HCT116 (cell line): ENCODE measurements at regions not wholly inside any gene's neighbourhood (a gene's known extent, or its start where the extent isn't known, plus 50 kb on each side); places are given as distances from the start of the nearest gene placed in this dataset.

Experiments used
- ATAC-seq: fragments of 200-7000 bp; cut with Tn5 transposase; 2 replicates; pipeline ENCODE4 v1.9.1; 2020; ENCODE audit warnings: mild to moderate bottlenecking, moderate library complexity
- BruUV-seq: library from RNA; stranded (reverse); fragments of 400-500 nt; replicated peaks from 2 replicates; lab custom pipeline; 2021; lab: Mats Ljungman, UMichigan
- CTCF ChIA-PET: fragments of 300-600 bp; sonication (Branson Sonifier 250); formaldehyde crosslinking; loops from one replicate; lab custom pipeline; 2021; ENCODE audit warnings: antibody characterized with exemption; lab: Charles Lee
- POLR2A ChIA-PET: fragments of 300-600, 350-600 bp; sonication (Branson Sonifier 250); formaldehyde crosslinking; loops from one replicate; lab custom pipeline; 2021; ENCODE audit warnings: antibody characterized with exemption; lab: Charles Lee
- RAD21 ChIA-PET, 2 experiments: fragments of 300-600 bp; sonication (Branson Sonifier 250); formaldehyde crosslinking; loops; one replicate each; lab custom pipeline; 2023; ENCODE audit warnings: low total read pairs in 2 of 2; ENCODE audit not compliant: uncharacterized antibody in 2 of 2, unreplicated experiment in 2 of 2, low non-redundant PET in 1 of 2; lab: Charles Lee
- DNase-seq: peaks from one replicate; pipeline ENCODE4 v3.0.0-alpha.2; 2010; ENCODE audit warnings: low read depth, low spot score
- H2AFZ ChIP-seq: fragments of 200-600 bp; shearing (Covaris generic), sonication (generic); 2 replicates; pipeline ENCODE4 v1.6.1; 2017; ENCODE audit warnings: low read depth, mixed run types, mixed read lengths, antibody characterized with exemption, low read length; ENCODE audit not compliant: poor library complexity, severe bottlenecking
- H3K27ac ChIP-seq: 2 replicates; pipeline ENCODE4 v1.5.1; 2012; ENCODE audit warnings: low read depth, low read length
- H3K27me3 ChIP-seq: fragments of 200-600 bp; sonication (generic); 2 replicates; pipeline ENCODE4 v1.6.1; 2016; ENCODE audit warnings: mixed run types, low read length, mixed read lengths; ENCODE audit not compliant: insufficient read depth
- H3K36me3 ChIP-seq, 2 experiments: fragments of 200-500 bp in 1 of 2; fragments of 200-600 bp in 1 of 2; sonication (Bioruptor generic) in 1 of 2; sonication (generic) in 1 of 2; 2 replicates each; pipeline versions ENCODE4 v1.5.1 to v1.6.1; 2014 to 2016; ENCODE audit warnings: low read length in 2 of 2, inconsistent platforms in 1 of 2, mixed read lengths in 1 of 2, mixed run types in 1 of 2; ENCODE audit not compliant: insufficient read depth in 2 of 2, control insufficient read depth in 1 of 2
- H3K4me1 ChIP-seq, 2 experiments: fragments of 200-600 bp in 1 of 2; sonication (generic) in 1 of 2; 2 replicates each; pipeline versions ENCODE4 v1.5.1 to v1.6.1; 2012 to 2017; ENCODE audit warnings: low read length in 2 of 2, inconsistent platforms in 1 of 2, mild to moderate bottlenecking in 1 of 2, mixed read lengths in 1 of 2, mixed run types in 1 of 2, moderate library complexity in 1 of 2; ENCODE audit not compliant: insufficient read depth in 2 of 2, control insufficient read depth in 1 of 2
- H3K4me2 ChIP-seq: fragments of 200-600 bp; sonication (generic); 2 replicates; pipeline ENCODE4 v1.6.1; 2017; ENCODE audit warnings: mixed run types, low read length, mixed read lengths
- H3K4me3 ChIP-seq, 2 experiments: fragments of 200-600 bp in 1 of 2; sonication (generic) in 1 of 2; replicated peaks in 1 of 2; 2 replicates each; pipeline ENCODE4 v1.5.1; 2011 to 2016; ENCODE audit warnings: low read length in 2 of 2, control low read depth in 1 of 2, low read depth in 1 of 2, mild to moderate bottlenecking in 1 of 2, mixed read lengths in 1 of 2, mixed run types in 1 of 2
- H3K79me2 ChIP-seq: fragments of 200-600 bp; sonication (generic); 2 replicates; pipeline ENCODE4 v1.6.1; 2017; ENCODE audit warnings: mild to moderate bottlenecking, mixed run types, low read length, moderate library complexity, mixed read lengths; ENCODE audit not compliant: insufficient read depth
- H3K9ac ChIP-seq: fragments of 200-600 bp; sonication (generic); 2 replicates; pipeline ENCODE4 v1.6.1; 2016; ENCODE audit warnings: low read length, mixed read lengths
- H3K9me2 ChIP-seq: fragments of 200-600 bp; sonication (generic), shearing (Covaris generic); 2 replicates; pipeline ENCODE4 v1.6.1; 2017; ENCODE audit warnings: mixed run types, mild to moderate bottlenecking, moderate library complexity; ENCODE audit not compliant: insufficient read depth
- H3K9me3 ChIP-seq, 2 experiments: fragments of 200-500 bp in 1 of 2; fragments of 200-600 bp in 1 of 2; sonication (Bioruptor generic) in 1 of 2; sonication (generic) in 1 of 2; 2 replicates each; pipeline ENCODE4 v1.6.1; 2014 to 2017; ENCODE audit warnings: low read length in 2 of 2, mixed read lengths in 2 of 2, inconsistent platforms in 1 of 2, low read depth in 1 of 2, mild to moderate bottlenecking in 1 of 2, mixed run types in 1 of 2, moderate library complexity in 1 of 2; ENCODE audit not compliant: control insufficient read depth in 1 of 2, insufficient read depth in 1 of 2
- H4K20me1 ChIP-seq: fragments of 200-600 bp; sonication (generic), shearing (Covaris generic); 2 replicates; pipeline ENCODE4 v1.6.1; 2017; ENCODE audit warnings: mixed run types, mild to moderate bottlenecking, moderate library complexity; ENCODE audit not compliant: insufficient read depth
- ATF3 ChIP-seq: IDR thresholded peaks from 2 replicates; pipeline ENCODE4 v1.6.1; 2012
- CBX3 ChIP-seq: IDR thresholded peaks from 2 replicates; pipeline ENCODE4 v1.6.1; 2012; ENCODE audit warnings: low read depth
- CEBPB ChIP-seq: IDR thresholded peaks from 2 replicates; pipeline ENCODE4 v1.6.1; 2012; ENCODE audit warnings: low read depth
- EGR1 ChIP-seq: IDR thresholded peaks from 2 replicates; pipeline ENCODE4 v1.6.1; 2012; ENCODE audit warnings: low read depth
- FOSL1 ChIP-seq: IDR thresholded peaks from 2 replicates; pipeline ENCODE4 v1.6.1; 2012; ENCODE audit warnings: low read depth
- POLR2AphosphoS5 ChIP-seq: IDR thresholded peaks from 2 replicates; pipeline ENCODE4 v1.6.1; 2011; ENCODE audit warnings: mild to moderate bottlenecking, low read depth, low read length, moderate library complexity
- SIN3A ChIP-seq: IDR thresholded peaks from 2 replicates; pipeline ENCODE4 v1.6.1; 2012; ENCODE audit warnings: low read depth
- intact Hi-C: fragments of 100-400 bp; cut with micrococcal nuclease; formaldehyde crosslinking; loops from 2 replicates; pipeline ENCODE4 v1.10.0; 2022

- BruUV-seq: no TSS peak
- no peaks in the 10 kb centered on the region for H4K20me1 ChIP-seq
- no peaks in the 10 kb centered on the region for H3K4me1 ChIP-seq
- H3K9me3 ChIP-seq: no peaks in the 10 kb centered on the region
- no peak overlapping the region for H3K27ac ChIP-seq
- POLR2A ChIA-PET: no interaction called here
- intact Hi-C loops: no loop called here
- no peaks in the 10 kb centered on the region for H3K27me3 ChIP-seq
- RAD21 ChIA-PET: no interaction called here
- CTCF ChIA-PET: no interaction called here
- DNase-seq: no peak
- no peak overlapping the region for H3K9ac ChIP-seq
- no peak for ATAC-seq
- H2AFZ ChIP-seq: no peak overlapping the region
- H3K4me3 ChIP-seq: no peak overlapping the region
- H3K9me2 ChIP-seq: no peaks in the 10 kb centered on the region
- H3K36me3 ChIP-seq: no peaks in the 10 kb centered on the region
- H3K79me2 ChIP-seq: no peaks in the 10 kb centered on the region
- no peak overlapping the region for H3K4me2 ChIP-seq
- TF ChIP-seq CEBPB (no peak), POLR2AphosphoS5 (no peak)
These were observed 216.6 kb downstream of the TLE1 start for GRCh38 chr9:81472701-81473100.

GRCh38 chr9:81470864-81471263 is 218.5 kb downstream of the TLE1 start:
- DNase-seq: no peak
- RAD21 ChIA-PET: no interaction called here
- Histone ChIP-seq H3K79me2 (no peaks in the 10 kb centered on the region), H3K4me1 (no peaks in the 10 kb centered on the region), H3K27ac (no peak overlapping the region), H3K4me3 (no peak overlapping the region), H4K20me1 (no peaks in the 10 kb centered on the region), H3K9me2 (no peaks in the 10 kb centered on the region), H3K36me3 (no peaks in the 10 kb centered on the region), H3K27me3 (no peaks in the 10 kb centered on the region), H3K9ac (no peak overlapping the region), H2AFZ (no peak overlapping the region), H3K9me3 (no peaks in the 10 kb centered on the region), H3K4me2 (no peak overlapping the region)
- CTCF ChIA-PET: no interaction called here
- no TSS peak for BruUV-seq
- no peak for ATAC-seq
- POLR2A ChIA-PET: no interaction called here
- intact Hi-C loops: no loop called here
- no peak for TF ChIP-seq FOSL1
- TF ChIP-seq SIN3A: no peak
- no peak for TF ChIP-seq EGR1
- TF ChIP-seq CEBPB: no peak
- no peak for TF ChIP-seq ATF3
- no peak for TF ChIP-seq CBX3
